HG03280 (cell line): ENCODE measurements at regions not wholly inside any gene's neighbourhood (a gene's known extent, or its start where the extent isn't known, plus 50 kb on each side); places are given as distances from the start of the nearest gene placed in this dataset.

Experiments used
- ATAC-seq: cut with Tn5 transposase; IDR thresholded peaks from one replicate; pipeline ENCODE4 v1.9.1; 2021; ENCODE audit warnings: mild to moderate bottlenecking, moderate library complexity; ENCODE audit not compliant: unreplicated experiment

DNA sequence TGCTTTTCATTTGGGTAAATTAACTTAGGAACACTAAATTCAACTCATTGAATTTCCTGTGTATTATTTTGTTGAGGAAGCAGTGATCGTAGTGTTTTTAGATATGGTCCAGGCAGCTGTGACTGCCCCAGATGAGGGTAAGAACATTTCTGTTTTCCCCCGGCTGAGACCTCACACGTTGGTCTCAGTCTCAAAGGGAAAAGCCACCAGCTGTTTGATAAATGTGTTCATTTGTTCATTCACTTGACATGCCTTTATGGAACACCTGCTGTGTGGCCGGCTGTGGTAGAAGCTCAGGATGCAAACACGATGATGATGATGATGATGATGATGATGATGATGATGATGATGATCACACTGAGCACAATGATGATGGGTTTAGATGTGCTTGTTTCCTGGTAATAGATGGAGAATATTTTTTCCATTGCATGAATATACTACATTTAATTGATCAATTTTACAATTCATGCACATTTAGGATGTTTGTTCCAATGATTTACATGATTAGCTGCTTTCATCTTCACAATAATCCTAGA is 125.6 kb upstream of the ZNF32 start:
- ATAC-seq, result no peak

DNA sequence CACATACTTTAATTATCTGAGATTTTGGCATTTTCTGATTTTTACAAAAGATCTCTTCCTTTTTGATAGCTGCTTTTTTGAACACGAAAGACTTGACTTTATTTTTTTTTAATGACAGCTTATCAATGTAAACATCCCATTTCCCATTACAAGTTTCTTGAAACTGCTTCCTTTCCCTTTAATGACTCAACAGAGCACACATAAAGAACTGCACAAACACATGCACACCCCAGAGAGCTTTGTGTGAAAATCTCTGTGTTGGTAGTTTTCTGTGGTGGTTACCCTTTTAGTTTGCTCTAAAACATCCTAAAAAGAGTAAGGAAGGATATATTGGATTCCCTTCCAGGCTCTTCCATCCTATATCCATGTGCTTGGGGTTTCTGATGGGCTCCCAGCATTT is 125.1 kb upstream of the ZNF32 start:
- ATAC-seq, result no peak

- no peak for ATAC-seq
Observed at GRCh38 chr10:43772171-43772570, 123.5 kb upstream of the ZNF32 start.

GRCh38 chr10:43771675-43772074 is 123.0 kb upstream of the ZNF32 start:
- no peak for ATAC-seq

GRCh38 chr10:43765516-43765915 is 116.8 kb upstream of the ZNF32 start:
- ATAC-seq, result no peak

GRCh38 chr10:43763846-43764245 is 115.2 kb upstream of the ZNF32 start:
- no peak for ATAC-seq

- no peak for ATAC-seq
Observed at GRCh38 chr10:43760514-43760913, 111.8 kb upstream of the ZNF32 start.

DNA sequence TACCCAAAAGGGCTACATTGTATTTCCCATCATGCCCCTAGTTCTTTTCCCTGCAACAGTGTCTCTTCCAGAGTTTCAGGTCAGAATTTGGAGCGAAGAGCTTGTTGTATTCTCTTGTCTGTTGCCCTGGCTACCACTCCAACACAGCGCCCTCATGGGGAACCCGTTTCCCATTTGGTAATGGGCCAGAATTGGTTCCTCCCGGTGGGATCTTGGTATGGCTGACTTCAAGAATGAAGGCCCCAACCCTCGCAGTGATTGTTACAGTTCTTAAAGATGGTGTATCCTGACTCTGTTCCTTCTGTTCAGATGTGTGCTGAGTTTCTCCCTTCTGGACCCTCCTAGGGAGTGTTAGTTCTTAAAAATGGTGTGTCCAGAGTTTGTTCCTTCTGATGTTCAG is 110.5 kb upstream of the ZNF32 start:
- no peak for ATAC-seq

- ATAC-seq, result no peak
Observed at GRCh38 chr10:43756341-43756740, 107.7 kb upstream of the ZNF32 start.

DNA sequence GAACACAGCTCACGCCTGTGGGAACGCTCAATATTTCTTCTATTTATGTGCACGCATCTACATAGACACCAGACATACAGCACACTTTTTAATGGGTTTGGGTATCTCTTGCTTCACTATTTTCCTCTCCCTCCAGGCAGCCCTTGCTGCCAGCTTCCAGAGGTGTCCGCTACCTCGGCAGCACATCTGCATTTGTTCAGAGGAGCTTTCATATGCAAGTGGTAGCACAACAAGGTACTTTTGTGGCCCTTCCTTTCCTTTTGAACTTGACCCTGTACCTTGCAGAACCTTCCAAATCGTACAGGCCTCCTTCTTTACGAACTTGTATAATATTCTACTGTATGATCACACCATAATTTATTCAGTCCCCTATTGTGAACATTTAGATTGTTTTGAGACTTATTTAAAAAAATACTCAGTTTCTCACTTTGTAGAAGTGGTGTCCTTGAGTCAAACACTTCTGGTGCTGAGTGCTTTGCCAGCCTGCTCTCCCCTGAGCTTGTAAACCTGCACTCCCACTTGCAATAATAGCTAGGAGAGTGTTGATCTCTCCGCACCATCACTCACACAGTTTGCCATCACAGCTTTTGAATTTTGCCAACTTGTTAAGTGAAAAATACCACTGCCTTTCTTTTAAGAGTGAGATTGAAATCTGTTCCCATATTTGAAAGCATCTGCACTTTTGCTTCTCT is 106.0 kb upstream of the ZNF32 start:
- ATAC-seq, result no peak

- ATAC-seq, result no peak
Observed at GRCh38 chr10:43753397-43754061, 104.8 kb upstream of the ZNF32 start.

DNA sequence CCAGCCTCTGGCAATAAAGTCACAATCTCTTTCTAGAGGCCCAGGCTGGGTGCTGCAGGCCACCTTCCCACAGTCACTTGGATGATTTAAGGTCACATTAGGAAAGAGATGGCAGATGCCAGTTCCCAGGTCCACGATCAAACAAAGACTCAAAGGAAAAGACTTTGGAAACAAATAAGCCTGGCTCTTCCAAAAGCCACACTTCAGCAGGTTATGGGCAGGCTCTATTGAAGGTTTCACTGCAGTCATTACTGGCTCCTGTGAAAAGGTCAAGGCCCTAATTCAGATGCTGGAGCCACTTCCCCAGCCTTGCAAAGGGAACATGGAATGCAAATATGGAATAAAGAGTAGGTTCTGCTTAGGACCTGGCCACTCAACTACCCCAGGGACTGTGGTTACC is 104.0 kb upstream of the ZNF32 start:
- no peak for ATAC-seq

DNA sequence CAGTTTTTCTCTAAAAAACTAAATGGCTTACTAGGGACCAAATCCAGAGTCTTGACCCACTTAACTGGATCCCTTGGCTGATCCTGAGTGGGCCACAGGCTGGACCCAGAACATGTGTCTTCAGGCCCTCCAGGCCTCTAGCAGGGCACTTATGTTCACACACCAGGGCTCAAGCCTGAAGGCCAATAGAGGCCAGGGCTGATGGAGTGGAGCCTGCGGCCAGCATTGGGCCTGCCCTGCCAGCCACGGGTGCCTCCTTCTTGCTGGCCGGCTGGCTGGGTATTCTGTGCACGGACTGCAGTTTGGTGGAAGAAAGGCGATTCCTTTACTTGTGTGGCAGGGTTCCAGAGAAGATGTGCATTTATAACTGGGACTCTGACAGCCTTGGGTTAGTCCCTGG is 103.0 kb upstream of the ZNF32 start:
- ATAC-seq, result no peak

GRCh38 chr10:43749940-43750552 is 101.4 kb upstream of the ZNF32 start:
- ATAC-seq, result no peak

- no peak for ATAC-seq
Observed at GRCh38 chr10:43749145-43749576, 100.5 kb upstream of the ZNF32 start.

- no peak for ATAC-seq
Observed at GRCh38 chr10:43748560-43748959, 99.9 kb upstream of the ZNF32 start.

GRCh38 chr10:43746906-43747305 is 98.2 kb upstream of the ZNF32 start:
- no peak for ATAC-seq

- ATAC-seq, result no peak
Observed at GRCh38 chr10:43739161-43739560, 90.5 kb upstream of the ZNF32 start.

- ATAC-seq, result no peak
Observed at GRCh38 chr10:43737003-43737402, 88.3 kb upstream of the ZNF32 start.

DNA sequence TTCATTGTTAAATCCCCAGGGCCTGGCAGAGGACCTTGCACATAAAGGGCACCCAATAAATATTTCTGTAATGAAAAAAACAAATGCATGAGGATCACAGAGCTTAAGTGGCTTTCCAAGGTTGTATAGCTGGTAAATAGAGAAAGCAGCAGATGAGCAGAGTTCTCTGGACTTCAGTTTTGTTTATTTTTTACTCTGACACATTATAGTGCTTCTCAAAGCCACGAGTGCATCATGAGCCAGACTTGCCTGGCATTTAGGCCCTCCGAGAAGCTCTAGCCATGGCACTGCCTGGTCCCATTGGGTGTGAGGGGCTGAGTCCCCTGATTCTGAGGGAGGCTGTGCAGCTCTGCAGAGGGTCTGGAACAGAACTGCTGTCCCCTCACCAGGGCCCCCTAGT is 87.2 kb upstream of the ZNF32 start:
- ATAC-seq, result no peak

- ATAC-seq, result no peak
Observed at GRCh38 chr10:43734716-43735115, 86.0 kb upstream of the ZNF32 start.

- ATAC-seq, result no peak
Observed at GRCh38 chr10:43731486-43731885, 82.8 kb upstream of the ZNF32 start.
